GM19238 (cell line): ENCODE measurements at regions not wholly inside any gene's neighbourhood (a gene's known extent, or its start where the extent isn't known, plus 50 kb on each side); places are given as distances from the start of the nearest gene placed in this dataset.

Experiments used
- DNase-seq: peaks from one replicate; pipeline ENCODE4 v3.0.0; 2011; ENCODE audit warnings: low spot score; ENCODE audit not compliant: insufficient read length

GRCh38 chr6:127053875-127054235, 64.6 kb upstream of the RSPO3 start:
- no peak for DNase-seq

- no peak for DNase-seq
These were observed 60.4 kb upstream of the RSPO3 start for GRCh38 chr6:127058027-127058426.

GRCh38 chr6:127058936-127059335, 59.5 kb upstream of the RSPO3 start:
- DNase-seq: no peak
